GM23338 (cell line): ENCODE measurements at regions not wholly inside any gene's neighbourhood (a gene's known extent, or its start where the extent isn't known, plus 50 kb on each side); places are given as distances from the start of the nearest gene placed in this dataset.

Source experiments
- ATAC-seq: fragments of 200-7000 bp; cut with Tn5 transposase; 3 replicates; pipeline ENCODE4 v1.9.1; 2020
- DNase-seq: peaks from one replicate; pipeline ENCODE4 v3.0.0-alpha.2; 2015; ENCODE audit warnings: low spot score
- H2AFZ ChIP-seq: fragments of 200-600 bp; sonication (generic); 2 replicates; pipeline ENCODE4 v1.8.0; 2016; ENCODE audit warnings: antibody characterized with exemption, mild to moderate bottlenecking, moderate library complexity
- H3F3A ChIP-seq: fragments of 200-600 bp; sonication (generic); replicated peaks from 2 replicates; pipeline ENCODE4 v1.8.0; 2017; ENCODE audit warnings: antibody characterized with exemption, mixed run types, low read depth
- H3K27ac ChIP-seq: fragments of 200-600 bp; sonication (generic); 2 replicates; pipeline ENCODE4 v1.6.1; 2016; ENCODE audit warnings: low read depth
- H3K27me3 ChIP-seq: fragments of 200-600 bp; sonication (generic); 2 replicates; pipeline ENCODE4 v1.8.0; 2016; ENCODE audit warnings: mild to moderate bottlenecking, mixed run types, moderate library complexity; ENCODE audit not compliant: insufficient read depth
- H3K36me3 ChIP-seq: fragments of 200-600 bp; sonication (generic); 2 replicates; pipeline ENCODE4 v1.8.0; 2016; ENCODE audit warnings: mild to moderate bottlenecking; ENCODE audit not compliant: insufficient read depth
- H3K4me1 ChIP-seq: fragments of 200-600 bp; sonication (generic); 2 replicates; pipeline ENCODE4 v1.8.0; 2016; ENCODE audit warnings: mild to moderate bottlenecking, moderate library complexity; ENCODE audit not compliant: insufficient read depth
- H3K4me2 ChIP-seq: fragments of 200-600 bp; sonication (generic); 2 replicates; pipeline ENCODE4 v1.7.1; 2017; ENCODE audit warnings: mixed run types
- H3K4me3 ChIP-seq: fragments of 200-600 bp; sonication (generic); 2 replicates; pipeline ENCODE4 v1.6.1; 2016; ENCODE audit warnings: mixed run types
- H3K79me2 ChIP-seq: fragments of 200-600 bp; sonication (generic); replicated peaks from 2 replicates; pipeline ENCODE4 v1.8.0; 2017; ENCODE audit warnings: mild to moderate bottlenecking; ENCODE audit not compliant: insufficient read depth
- H3K9me2 ChIP-seq: fragments of 200-600 bp; sonication (generic); 2 replicates; pipeline ENCODE4 v1.8.0; 2017; ENCODE audit not compliant: insufficient read depth
- H4K20me1 ChIP-seq: fragments of 200-600 bp; sonication (generic); replicated peaks from 2 replicates; pipeline ENCODE4 v1.8.0; 2017; ENCODE audit warnings: mild to moderate bottlenecking; ENCODE audit not compliant: insufficient read depth
- H3K27ac Mint-ChIP-seq: 2 replicates; pipeline ENCODE4 v1.8.0; 2020; ENCODE audit warnings: inconsistent platforms, mild to moderate bottlenecking, moderate library complexity, mixed read lengths
- H3K27me3 Mint-ChIP-seq: 3 replicates; pipeline ENCODE4 v1.8.0; 2022; ENCODE audit warnings: low read depth, mild to moderate bottlenecking, moderate library complexity, mixed read lengths, inconsistent platforms; ENCODE audit not compliant: insufficient read depth, poor library complexity
- H3K36me3 Mint-ChIP-seq: 3 replicates; pipeline ENCODE4 v1.8.0; 2021; ENCODE audit warnings: low read depth, mild to moderate bottlenecking, inconsistent platforms, moderate library complexity, mixed read lengths
- H3K4me1 Mint-ChIP-seq: 3 replicates; pipeline ENCODE4 v1.8.0; 2020; ENCODE audit warnings: mild to moderate bottlenecking, inconsistent platforms, mixed read lengths
- H3K4me3 Mint-ChIP-seq: 3 replicates; pipeline ENCODE4 v1.8.0; 2021; ENCODE audit warnings: moderate library complexity, mild to moderate bottlenecking, inconsistent platforms, mixed read lengths
- H3K9me3 Mint-ChIP-seq: 3 replicates; pipeline ENCODE4 v1.8.0; 2020; ENCODE audit warnings: moderate library complexity, mild to moderate bottlenecking, inconsistent platforms, mixed read lengths
- CREB1 ChIP-seq: fragments of 250-450 bp; sonication (Bioruptor Pico); IDR thresholded peaks from 2 replicates; pipeline ENCODE4 v1.5.0; 2020; ENCODE audit warnings: low read depth, mild to moderate bottlenecking, moderate library complexity
- JUNB ChIP-seq: IDR thresholded peaks from one replicate; pipeline ENCODE4 v1.6.1; 2016; ENCODE audit warnings: antibody characterized with exemption; ENCODE audit not compliant: unreplicated experiment
- NANOG ChIP-seq: IDR thresholded peaks from 2 replicates; pipeline ENCODE4 v1.6.1; 2016; ENCODE audit warnings: antibody characterized with exemption, borderline replicate concordance
- POLR2AphosphoS5 ChIP-seq: IDR thresholded peaks from 2 replicates; pipeline ENCODE4 v1.6.1; 2016; ENCODE audit warnings: antibody characterized with exemption, low read depth
- STAT1 ChIP-seq: IDR thresholded peaks from one replicate; pipeline ENCODE4 v1.6.1; 2016; ENCODE audit warnings: antibody characterized with exemption; ENCODE audit not compliant: unreplicated experiment
- ZNF114 ChIP-seq: fragments of 250-450 bp; sonication (Bioruptor Pico); IDR thresholded peaks from 2 replicates; pipeline ENCODE4 v1.5.0; 2020; ENCODE audit warnings: mild to moderate bottlenecking, moderate library complexity
- TF ChIP-seq, protein P1 (sequence below): IDR thresholded peaks from one replicate; pipeline ENCODE4 v1.6.1; 2018; ENCODE audit warnings: antibody characterized with exemption; ENCODE audit not compliant: unreplicated experiment
- TF ChIP-seq, protein P2 (sequence below): fragments of 250-450 bp; sonication (Bioruptor Pico); IDR thresholded peaks from 2 replicates; pipeline ENCODE4 v1.5.0; 2020; ENCODE audit warnings: mild to moderate bottlenecking, moderate library complexity

DNA sequence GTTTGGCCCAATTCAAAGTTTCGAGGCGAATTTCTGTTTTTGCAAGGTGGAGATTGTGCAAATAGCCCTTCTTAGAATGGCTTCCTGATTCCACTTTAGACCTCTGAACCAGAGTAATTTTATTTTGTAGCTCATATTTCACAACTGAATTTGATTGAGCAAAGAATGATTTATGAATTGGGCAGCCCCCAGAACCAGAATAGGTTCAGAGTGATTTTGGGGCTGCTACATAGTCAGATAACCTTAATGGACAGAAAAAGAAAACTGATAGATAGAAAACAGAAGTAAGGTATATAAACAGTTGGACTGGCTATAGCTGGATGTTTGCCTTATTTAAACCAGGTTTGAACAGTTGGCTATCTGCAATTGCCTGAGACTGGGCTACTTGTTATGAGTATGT lies 156.6 kb downstream of the YIPF5 start (continued):
- TF ChIP-seq, protein P1, sequence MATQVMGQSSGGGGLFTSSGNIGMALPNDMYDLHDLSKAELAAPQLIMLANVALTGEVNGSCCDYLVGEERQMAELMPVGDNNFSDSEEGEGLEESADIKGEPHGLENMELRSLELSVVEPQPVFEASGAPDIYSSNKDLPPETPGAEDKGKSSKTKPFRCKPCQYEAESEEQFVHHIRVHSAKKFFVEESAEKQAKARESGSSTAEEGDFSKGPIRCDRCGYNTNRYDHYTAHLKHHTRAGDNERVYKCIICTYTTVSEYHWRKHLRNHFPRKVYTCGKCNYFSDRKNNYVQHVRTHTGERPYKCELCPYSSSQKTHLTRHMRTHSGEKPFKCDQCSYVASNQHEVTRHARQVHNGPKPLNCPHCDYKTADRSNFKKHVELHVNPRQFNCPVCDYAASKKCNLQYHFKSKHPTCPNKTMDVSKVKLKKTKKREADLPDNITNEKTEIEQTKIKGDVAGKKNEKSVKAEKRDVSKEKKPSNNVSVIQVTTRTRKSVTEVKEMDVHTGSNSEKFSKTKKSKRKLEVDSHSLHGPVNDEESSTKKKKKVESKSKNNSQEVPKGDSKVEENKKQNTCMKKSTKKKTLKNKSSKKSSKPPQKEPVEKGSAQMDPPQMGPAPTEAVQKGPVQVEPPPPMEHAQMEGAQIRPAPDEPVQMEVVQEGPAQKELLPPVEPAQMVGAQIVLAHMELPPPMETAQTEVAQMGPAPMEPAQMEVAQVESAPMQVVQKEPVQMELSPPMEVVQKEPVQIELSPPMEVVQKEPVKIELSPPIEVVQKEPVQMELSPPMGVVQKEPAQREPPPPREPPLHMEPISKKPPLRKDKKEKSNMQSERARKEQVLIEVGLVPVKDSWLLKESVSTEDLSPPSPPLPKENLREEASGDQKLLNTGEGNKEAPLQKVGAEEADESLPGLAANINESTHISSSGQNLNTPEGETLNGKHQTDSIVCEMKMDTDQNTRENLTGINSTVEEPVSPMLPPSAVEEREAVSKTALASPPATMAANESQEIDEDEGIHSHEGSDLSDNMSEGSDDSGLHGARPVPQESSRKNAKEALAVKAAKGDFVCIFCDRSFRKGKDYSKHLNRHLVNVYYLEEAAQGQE, result no peak
- TF ChIP-seq, protein P2, sequence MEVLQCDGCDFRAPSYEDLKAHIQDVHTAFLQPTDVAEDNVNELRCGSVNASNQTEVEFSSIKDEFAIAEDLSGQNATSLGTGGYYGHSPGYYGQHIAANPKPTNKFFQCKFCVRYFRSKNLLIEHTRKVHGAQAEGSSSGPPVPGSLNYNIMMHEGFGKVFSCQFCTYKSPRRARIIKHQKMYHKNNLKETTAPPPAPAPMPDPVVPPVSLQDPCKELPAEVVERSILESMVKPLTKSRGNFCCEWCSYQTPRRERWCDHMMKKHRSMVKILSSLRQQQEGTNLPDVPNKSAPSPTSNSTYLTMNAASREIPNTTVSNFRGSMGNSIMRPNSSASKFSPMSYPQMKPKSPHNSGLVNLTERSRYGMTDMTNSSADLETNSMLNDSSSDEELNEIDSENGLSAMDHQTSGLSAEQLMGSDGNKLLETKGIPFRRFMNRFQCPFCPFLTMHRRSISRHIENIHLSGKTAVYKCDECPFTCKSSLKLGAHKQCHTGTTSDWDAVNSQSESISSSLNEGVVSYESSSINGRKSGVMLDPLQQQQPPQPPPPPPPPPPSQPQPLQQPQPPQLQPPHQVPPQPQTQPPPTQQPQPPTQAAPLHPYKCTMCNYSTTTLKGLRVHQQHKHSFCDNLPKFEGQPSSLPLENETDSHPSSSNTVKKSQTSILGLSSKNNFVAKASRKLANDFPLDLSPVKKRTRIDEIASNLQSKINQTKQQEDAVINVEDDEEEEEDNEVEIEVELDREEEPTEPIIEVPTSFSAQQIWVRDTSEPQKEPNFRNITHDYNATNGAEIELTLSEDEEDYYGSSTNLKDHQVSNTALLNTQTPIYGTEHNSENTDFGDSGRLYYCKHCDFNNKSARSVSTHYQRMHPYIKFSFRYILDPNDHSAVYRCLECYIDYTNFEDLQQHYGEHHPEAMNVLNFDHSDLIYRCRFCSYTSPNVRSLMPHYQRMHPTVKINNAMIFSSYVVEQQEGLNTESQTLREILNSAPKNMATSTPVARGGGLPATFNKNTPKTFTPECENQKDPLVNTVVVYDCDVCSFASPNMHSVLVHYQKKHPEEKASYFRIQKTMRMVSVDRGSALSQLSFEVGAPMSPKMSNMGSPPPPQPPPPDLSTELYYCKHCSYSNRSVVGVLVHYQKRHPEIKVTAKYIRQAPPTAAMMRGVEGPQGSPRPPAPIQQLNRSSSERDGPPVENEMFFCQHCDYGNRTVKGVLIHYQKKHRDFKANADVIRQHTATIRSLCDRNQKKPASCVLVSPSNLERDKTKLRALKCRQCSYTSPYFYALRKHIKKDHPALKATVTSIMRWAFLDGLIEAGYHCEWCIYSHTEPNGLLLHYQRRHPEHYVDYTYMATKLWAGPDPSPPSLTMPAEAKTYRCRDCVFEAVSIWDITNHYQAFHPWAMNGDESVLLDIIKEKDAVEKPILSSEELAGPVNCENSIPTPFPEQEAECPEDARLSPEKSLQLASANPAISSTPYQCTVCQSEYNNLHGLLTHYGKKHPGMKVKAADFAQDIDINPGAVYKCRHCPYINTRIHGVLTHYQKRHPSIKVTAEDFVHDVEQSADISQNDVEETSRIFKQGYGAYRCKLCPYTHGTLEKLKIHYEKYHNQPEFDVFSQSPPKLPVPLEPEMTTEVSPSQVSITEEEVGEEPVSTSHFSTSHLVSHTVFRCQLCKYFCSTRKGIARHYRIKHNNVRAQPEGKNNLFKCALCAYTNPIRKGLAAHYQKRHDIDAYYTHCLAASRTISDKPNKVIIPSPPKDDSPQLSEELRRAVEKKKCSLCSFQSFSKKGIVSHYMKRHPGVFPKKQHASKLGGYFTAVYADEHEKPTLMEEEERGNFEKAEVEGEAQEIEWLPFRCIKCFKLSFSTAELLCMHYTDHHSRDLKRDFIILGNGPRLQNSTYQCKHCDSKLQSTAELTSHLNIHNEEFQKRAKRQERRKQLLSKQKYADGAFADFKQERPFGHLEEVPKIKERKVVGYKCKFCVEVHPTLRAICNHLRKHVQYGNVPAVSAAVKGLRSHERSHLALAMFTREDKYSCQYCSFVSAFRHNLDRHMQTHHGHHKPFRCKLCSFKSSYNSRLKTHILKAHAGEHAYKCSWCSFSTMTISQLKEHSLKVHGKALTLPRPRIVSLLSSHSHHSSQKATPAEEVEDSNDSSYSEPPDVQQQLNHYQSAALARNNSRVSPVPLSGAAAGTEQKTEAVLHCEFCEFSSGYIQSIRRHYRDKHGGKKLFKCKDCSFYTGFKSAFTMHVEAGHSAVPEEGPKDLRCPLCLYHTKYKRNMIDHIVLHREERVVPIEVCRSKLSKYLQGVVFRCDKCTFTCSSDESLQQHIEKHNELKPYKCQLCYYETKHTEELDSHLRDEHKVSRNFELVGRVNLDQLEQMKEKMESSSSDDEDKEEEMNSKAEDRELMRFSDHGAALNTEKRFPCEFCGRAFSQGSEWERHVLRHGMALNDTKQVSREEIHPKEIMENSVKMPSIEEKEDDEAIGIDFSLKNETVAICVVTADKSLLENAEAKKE (CRISPR knock-in tag), result no peak
- no peak for TF ChIP-seq JUNB
- no peak for TF ChIP-seq NANOG
- no peak for TF ChIP-seq POLR2AphosphoS5

DNA sequence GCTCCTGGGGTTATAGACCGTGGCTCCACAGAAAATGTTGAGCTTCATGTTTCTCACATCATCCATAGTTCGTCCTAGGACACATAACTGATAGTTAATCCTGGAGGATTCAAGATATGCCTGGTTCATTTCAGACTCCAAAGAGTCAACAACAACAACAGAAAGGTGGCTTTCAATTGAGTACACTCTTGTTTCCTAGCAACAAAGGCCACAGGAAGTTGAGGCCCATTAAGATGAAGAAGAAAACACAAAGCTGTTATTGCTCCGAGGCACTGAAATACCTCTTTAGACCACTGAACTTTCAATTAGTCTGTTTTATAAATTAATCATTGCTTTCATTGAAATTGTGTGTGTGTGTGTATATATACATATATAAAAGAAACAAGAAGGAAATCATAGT lies 154.5 kb downstream of the YIPF5 start:
- H3K27me3 ChIP-seq, result no peaks in the 10 kb centered on the region
- H3K4me1 ChIP-seq, result peaks cover 28% of the 10 kb centered on the region
- no peak overlapping the region for H3K4me3 ChIP-seq
- H3K27ac ChIP-seq, result no peak overlapping the region
- Mint-ChIP-seq H3K4me1 (peaks cover 25% of the 10 kb centered on the region), H3K36me3 (peaks cover 50% of the 10 kb centered on the region), H3K27me3 (peaks cover 15% of the 10 kb centered on the region), H3K27ac (no peak overlapping the region), H3K4me3 (no peak overlapping the region), H3K9me3 (peaks cover 55% of the 10 kb centered on the region)
- H3K9me2 ChIP-seq, result peaks cover 4% of the 10 kb centered on the region; the same call in 1 of the 2 replicates
- ATAC-seq, result no peak
- H2AFZ ChIP-seq, result no peak overlapping the region
- peak; percentile 25 for DNase-seq
- H4K20me1 ChIP-seq, result no peaks in the 10 kb centered on the region
- H3K4me2 ChIP-seq, result no peak overlapping the region
- H3K36me3 ChIP-seq, result peaks cover 8% of the 10 kb centered on the region; the same call in 1 of the 2 replicates
- H3K79me2 ChIP-seq, result no peaks in the 10 kb centered on the region
- peaks cover under 1% of the 10 kb centered on the region; the same call in 1 of the 2 replicates for H3F3A ChIP-seq
- TF ChIP-seq CREB1 (CRISPR knock-in tag) (no peak), ZNF114 (CRISPR knock-in tag) (no peak), STAT1 (no peak), NANOG (no peak)
- TF ChIP-seq, protein P1, result no peak
